ENCODE measurements at regions not wholly inside any gene's neighbourhood (a gene's known extent, or its start where the extent isn't known, plus 50 kb on each side); places are given as distances from the start of the nearest gene placed in this dataset.

GRCh38 chr9:28808042-28808441 is 1234.8 kb upstream of the C9orf72 start:
- no peak for TF ChIP-seq EZH2 (IDR thresholded peaks at IDR 0.05)
- TF ChIP-seq CTCF (IDR thresholded peaks at IDR 0.05), result no peak
- no peak for TF ChIP-seq EZH2phosphoT487 (IDR thresholded peaks at IDR 0.05)

Data from neural progenitor cell (in vitro differentiated cells).